ENCODE measurements at regions not wholly inside any gene's neighbourhood (a gene's known extent, or its start where the extent isn't known, plus 50 kb on each side); places are given as distances from the start of the nearest gene placed in this dataset.

DNA sequence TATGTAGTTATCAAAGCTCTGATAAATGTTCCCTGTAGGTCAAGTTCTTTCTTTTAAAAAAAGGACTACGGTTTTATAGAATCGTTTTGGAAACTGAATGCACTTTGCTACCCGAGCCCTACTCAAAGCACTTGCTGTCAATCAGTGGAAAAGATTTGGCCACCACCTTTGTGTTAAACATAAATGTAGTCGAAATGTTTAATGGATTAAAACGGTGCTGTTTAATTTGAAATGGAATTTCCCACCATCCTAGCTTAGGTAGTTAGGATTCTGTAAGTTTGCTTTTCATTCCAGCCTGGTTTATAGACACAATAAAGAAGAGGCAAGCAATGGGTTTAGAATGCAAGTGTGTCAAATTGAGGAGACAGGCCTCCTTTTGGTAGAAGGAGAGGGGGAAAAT is 69.4 kb upstream of the MMADHC start:
- H3K36me3 Mint-ChIP-seq (ENCODE audit: low read depth), result no peaks in the 10 kb centered on the region
- no peaks in the 10 kb centered on the region for H3K4me1 Mint-ChIP-seq
- ATAC-seq (no peak), DNase-seq (no peak)
- H3K27ac Mint-ChIP-seq, result no peak overlapping the region
- no peak overlapping the region for H3K4me3 Mint-ChIP-seq
- H3K9me3 Mint-ChIP-seq, result peaks cover 4% of the 10 kb centered on the region
- peaks cover 3% of the 10 kb centered on the region for H3K27me3 Mint-ChIP-seq

DNA sequence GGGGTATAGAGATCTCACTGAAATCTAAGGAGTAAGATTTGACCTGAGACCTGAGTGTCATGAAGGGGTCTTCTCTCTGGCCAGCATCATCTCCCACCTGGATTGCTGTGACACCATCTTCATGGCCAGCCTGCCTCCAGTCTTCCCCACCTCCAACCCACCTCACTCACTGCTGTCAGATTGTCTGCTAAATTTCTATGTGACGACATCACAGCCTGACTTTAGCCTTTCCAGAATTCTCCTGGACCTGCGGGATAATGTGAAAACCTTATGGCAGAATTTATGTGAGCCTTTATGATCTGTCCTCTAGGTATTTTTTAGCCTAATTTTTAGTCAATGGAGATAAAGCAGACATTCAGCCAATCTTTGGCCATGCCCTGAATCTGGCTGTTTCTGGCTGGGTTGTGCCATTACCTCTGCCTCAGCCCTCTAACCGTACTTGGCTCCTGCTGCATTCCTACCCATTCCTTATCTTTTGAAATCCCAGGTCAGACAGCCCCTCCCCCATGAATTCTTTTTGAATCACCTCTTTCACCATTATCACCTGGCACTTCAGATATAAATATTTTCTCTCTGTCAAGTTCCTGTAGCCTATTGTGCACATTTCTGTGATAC is 66.4 kb upstream of the MMADHC start:
- peaks cover 4% of the 10 kb centered on the region for H3K9me3 Mint-ChIP-seq
- H3K36me3 Mint-ChIP-seq (ENCODE audit: low read depth), result no peaks in the 10 kb centered on the region
- no peaks in the 10 kb centered on the region for H3K27me3 Mint-ChIP-seq
- H3K4me3 Mint-ChIP-seq, result no peak overlapping the region
- H3K4me1 Mint-ChIP-seq, result no peaks in the 10 kb centered on the region
- H3K27ac Mint-ChIP-seq, result no peak overlapping the region
- DNase-seq, result no peak
- no peak for ATAC-seq

DNA sequence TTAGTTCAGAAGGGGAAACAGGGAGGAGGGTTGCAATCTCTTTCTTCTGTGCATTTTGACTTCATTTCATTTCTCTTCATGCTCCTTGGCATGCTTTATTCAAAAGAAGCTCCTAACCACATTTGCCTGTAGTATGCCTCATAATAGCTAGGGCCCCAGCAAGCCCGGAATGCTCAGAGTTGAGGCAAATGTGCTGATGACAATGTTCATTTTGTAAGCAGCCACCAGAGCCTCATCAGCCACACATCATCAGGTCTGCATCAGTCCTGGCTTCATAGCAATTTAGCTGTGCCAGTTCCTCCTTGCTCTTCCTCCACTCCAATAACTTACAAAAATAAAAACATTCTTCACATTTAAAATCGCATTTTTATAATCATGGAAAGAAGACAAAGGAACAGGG is 65.4 kb upstream of the MMADHC start:
- Mint-ChIP-seq H3K27ac (no peak overlapping the region), H3K36me3 (ENCODE audit: low read depth) (no peaks in the 10 kb centered on the region), H3K4me1 (no peaks in the 10 kb centered on the region), H3K27me3 (no peaks in the 10 kb centered on the region), H3K9me3 (peaks cover 4% of the 10 kb centered on the region), H3K4me3 (no peak overlapping the region)
- ATAC-seq (no peak), DNase-seq (no peak)

DNA sequence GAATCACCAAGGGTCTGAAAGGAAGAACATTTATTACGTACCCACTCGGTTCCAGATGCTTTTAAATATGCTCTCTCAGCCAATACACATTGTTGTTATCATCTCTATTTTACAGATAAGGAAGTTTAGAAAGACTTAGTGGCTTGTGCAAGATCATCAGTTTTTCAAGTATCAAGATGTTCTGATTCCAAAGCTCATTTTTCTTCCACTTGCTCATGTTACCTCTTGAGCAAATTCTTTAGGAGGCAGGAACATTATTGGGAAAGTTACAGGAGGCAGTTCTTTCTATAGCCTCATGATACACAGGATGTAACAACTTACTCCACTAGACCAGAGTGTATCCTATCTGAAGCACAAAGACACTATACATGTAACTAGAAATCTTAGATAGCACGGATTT is 65.0 kb upstream of the MMADHC start:
- DNase-seq (no peak), ATAC-seq (no peak)
- Mint-ChIP-seq H3K4me1 (no peaks in the 10 kb centered on the region), H3K27me3 (peaks cover 2% of the 10 kb centered on the region), H3K36me3 (ENCODE audit: low read depth) (no peaks in the 10 kb centered on the region), H3K9me3 (peaks cover 4% of the 10 kb centered on the region), H3K4me3 (no peak overlapping the region), H3K27ac (no peak overlapping the region)

DNA sequence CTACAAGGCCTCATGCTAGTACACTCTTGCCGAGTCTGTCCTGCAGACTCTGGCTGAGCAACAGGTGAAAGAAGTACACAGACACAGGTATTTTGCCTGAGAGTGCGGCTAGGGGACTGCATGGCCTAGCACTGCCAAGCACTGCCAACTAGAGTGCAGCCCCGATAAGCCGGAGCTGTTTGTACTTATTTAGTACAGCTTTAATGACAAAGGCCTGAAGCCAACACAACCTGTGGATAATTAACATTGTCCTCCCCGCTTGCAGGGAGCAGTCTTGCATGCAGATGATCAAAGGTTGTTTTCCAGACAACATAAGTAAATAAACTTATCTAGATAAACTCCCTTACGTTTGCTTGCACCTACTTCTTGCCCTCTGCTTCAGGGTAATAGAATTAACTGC is 63.7 kb upstream of the MMADHC start:
- H3K4me3 Mint-ChIP-seq, result no peak overlapping the region
- DNase-seq (no peak), ATAC-seq (no peak)
- H3K9me3 Mint-ChIP-seq, result peaks cover 4% of the 10 kb centered on the region
- peaks cover 6% of the 10 kb centered on the region for H3K27me3 Mint-ChIP-seq
- H3K4me1 Mint-ChIP-seq, result no peaks in the 10 kb centered on the region
- no peaks in the 10 kb centered on the region for H3K36me3 Mint-ChIP-seq (ENCODE audit: low read depth)
- H3K27ac Mint-ChIP-seq, result no peak overlapping the region

DNA sequence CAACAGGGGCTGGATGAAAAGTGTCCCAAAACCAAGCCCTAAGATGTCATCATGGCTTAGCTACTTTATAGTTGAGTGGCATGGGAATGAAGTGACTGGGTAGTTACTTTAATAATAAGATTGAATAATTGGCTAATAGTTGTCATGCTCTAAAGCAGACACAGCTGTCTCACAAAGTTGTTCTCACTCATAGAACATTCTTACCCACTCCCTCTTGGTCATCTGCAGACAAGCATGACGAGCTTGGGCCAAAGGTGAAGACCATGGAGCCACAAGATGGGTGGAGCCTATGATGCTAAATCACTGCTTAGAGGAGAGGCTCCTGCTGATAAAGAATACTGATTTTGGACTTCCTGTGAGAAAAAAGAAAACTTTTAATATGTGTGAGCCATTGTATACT is 62.4 kb upstream of the MMADHC start:
- Mint-ChIP-seq H3K4me3 (no peak overlapping the region), H3K27me3 (peaks cover 7% of the 10 kb centered on the region), H3K9me3 (peaks cover 4% of the 10 kb centered on the region), H3K36me3 (ENCODE audit: low read depth) (no peaks in the 10 kb centered on the region), H3K27ac (no peak overlapping the region), H3K4me1 (no peaks in the 10 kb centered on the region)
- no peak for DNase-seq
- no peak for ATAC-seq

DNA sequence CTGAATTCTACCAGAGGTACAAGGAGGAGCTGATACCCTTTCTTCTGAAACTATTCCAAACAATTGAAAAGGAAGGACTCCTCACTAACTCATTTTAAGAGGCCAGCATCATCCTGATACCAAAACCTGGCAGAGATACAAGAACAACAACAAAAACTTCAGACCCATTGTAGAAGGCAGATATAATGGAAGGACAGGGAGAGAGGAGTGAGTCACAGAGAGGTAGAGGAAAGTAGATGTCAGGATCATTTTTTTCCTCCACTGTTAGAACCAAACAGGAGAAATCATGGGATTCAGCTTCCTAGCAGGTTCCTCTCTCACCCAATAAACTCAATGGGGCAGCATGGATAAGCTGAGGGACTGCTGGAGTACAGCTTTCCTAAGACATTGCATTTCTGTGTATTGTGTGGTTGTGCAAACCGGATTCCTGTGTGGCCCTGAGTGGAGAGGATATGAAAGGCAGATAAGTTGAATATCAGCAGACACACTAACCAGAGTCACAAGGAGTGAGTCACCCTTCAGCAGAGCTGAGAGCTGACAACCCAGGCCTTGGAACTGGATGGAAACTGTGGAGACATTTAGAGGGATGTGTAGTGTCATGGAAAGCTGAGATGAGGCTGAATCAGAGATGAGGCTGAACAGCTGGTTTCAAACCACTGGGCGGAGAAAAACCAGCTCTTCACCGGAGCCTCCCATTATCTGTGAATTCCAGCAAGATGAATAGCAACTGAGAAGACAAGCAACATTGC is 60.9 kb upstream of the MMADHC start:
- Mint-ChIP-seq H3K27me3 (peaks cover 10% of the 10 kb centered on the region), H3K27ac (no peak overlapping the region), H3K4me1 (no peaks in the 10 kb centered on the region), H3K9me3 (peaks cover 4% of the 10 kb centered on the region), H3K4me3 (no peak overlapping the region), H3K36me3 (ENCODE audit: low read depth) (no peaks in the 10 kb centered on the region)
- ATAC-seq (peak; percentile 54), DNase-seq (no peak)

DNA sequence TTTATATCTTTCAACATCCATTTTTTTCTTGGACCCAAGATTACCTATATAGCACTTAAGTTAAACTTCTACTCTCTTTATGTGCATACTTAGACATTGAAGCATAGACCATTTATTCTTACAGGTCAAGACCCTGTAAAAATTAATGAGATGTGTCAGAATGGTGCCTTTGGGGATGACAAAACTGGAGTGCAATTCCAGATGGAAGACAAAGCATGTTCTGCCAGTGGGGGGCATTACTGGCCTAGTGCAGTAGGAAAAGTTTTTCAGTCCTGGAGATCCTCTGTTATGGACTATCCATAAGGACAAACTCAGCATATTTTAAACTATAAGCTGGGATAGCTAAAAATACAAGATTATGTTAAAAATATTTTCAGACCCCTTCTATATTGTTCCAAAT is 57.8 kb upstream of the MMADHC start:
- Mint-ChIP-seq H3K36me3 (ENCODE audit: low read depth) (no peaks in the 10 kb centered on the region), H3K4me3 (no peak overlapping the region), H3K27ac (no peak overlapping the region), H3K9me3 (peaks cover 4% of the 10 kb centered on the region), H3K4me1 (no peaks in the 10 kb centered on the region), H3K27me3 (peaks cover 14% of the 10 kb centered on the region)
- ATAC-seq, result no peak
- no peak for DNase-seq
